ENCODE measurements at regions not wholly inside any gene's neighbourhood (a gene's known extent, or its start where the extent isn't known, plus 50 kb on each side); places are given as distances from the start of the nearest gene placed in this dataset.
"Not testable (repeated sequence)": the region's sequence is repeated elsewhere in the genome, so short reads cannot be mapped to it uniquely, and the experiment has no call there.

- Histone ChIP-seq H3K4me1 (ENCODE audit: control insufficient read depth, insufficient read depth, low read length) (no peaks in the 10 kb centered on the region), H3K27me3 (ENCODE audit: control insufficient read depth, insufficient read depth, low read length) (no peaks in the 10 kb centered on the region), H3K27ac (ENCODE audit: low read length) (no peak overlapping the region), H3K4me3 (ENCODE audit: low read length) (no peak overlapping the region), H3K9me3 (ENCODE audit: control insufficient read depth, low read depth, low read length) (peaks cover 2% of the 10 kb centered on the region), H3K36me3 (ENCODE audit: control insufficient read depth, insufficient read depth, low read length) (no peaks in the 10 kb centered on the region)
- WGBS (ENCODE audit: insufficient coverage, low lambda C conversion rate): no CpG with 5 or more reads among the region's 5 CpGs
- DNase-seq: no peak
Observed at GRCh38 chr3:95775486-95776094, 1038.8 kb upstream of the EPHA6 start.

- Histone ChIP-seq H3K4me3 (ENCODE audit: low read length) (no peak overlapping the region), H3K4me1 (ENCODE audit: control insufficient read depth, insufficient read depth, low read length) (no peaks in the 10 kb centered on the region), H3K27me3 (ENCODE audit: control insufficient read depth, insufficient read depth, low read length) (no peaks in the 10 kb centered on the region), H3K9me3 (ENCODE audit: control insufficient read depth, low read depth, low read length) (no peaks in the 10 kb centered on the region), H3K27ac (ENCODE audit: low read length) (no peak overlapping the region), H3K36me3 (ENCODE audit: control insufficient read depth, insufficient read depth, low read length) (no peaks in the 10 kb centered on the region)
- no peak for DNase-seq
Observed at GRCh38 chr3:95781598-95781997, 1032.8 kb upstream of the EPHA6 start.

GRCh38 chr3:95789111-95789510 is 1025.3 kb upstream of the EPHA6 start:
- DNase-seq: no peak
- no peaks in the 10 kb centered on the region for H3K9me3 ChIP-seq (ENCODE audit: control insufficient read depth, low read depth, low read length)
- WGBS (ENCODE audit: insufficient coverage, low lambda C conversion rate): 80% methylated on average over 1 of the region's 1 CpG

GRCh38 chr3:95797081-95797480 is 1017.3 kb upstream of the EPHA6 start:
- no CpG with 5 or more reads among the region's 3 CpGs for WGBS (ENCODE audit: insufficient coverage, low lambda C conversion rate)
- Histone ChIP-seq H3K4me3 (ENCODE audit: low read length) (no peak overlapping the region), H3K9me3 (ENCODE audit: control insufficient read depth, low read depth, low read length) (no peaks in the 10 kb centered on the region), H3K27me3 (ENCODE audit: control insufficient read depth, insufficient read depth, low read length) (no peaks in the 10 kb centered on the region), H3K4me1 (ENCODE audit: control insufficient read depth, insufficient read depth, low read length) (no peaks in the 10 kb centered on the region), H3K36me3 (ENCODE audit: control insufficient read depth, insufficient read depth, low read length) (no peaks in the 10 kb centered on the region), H3K27ac (ENCODE audit: low read length) (no peak overlapping the region)
- DNase-seq: no peak

More at GRCh38 chr3:95789111-95789510, 1025.3 kb upstream of the EPHA6 start:
- no peak overlapping the region for H3K4me3 ChIP-seq (ENCODE audit: low read length)
- no peaks in the 10 kb centered on the region for H3K36me3 ChIP-seq (ENCODE audit: control insufficient read depth, insufficient read depth, low read length)
- H3K4me1 ChIP-seq (ENCODE audit: control insufficient read depth, insufficient read depth, low read length): no peaks in the 10 kb centered on the region
- no peaks in the 10 kb centered on the region for H3K27me3 ChIP-seq (ENCODE audit: control insufficient read depth, insufficient read depth, low read length)
- H3K27ac ChIP-seq (ENCODE audit: low read length): no peak overlapping the region

- Histone ChIP-seq H3K9me3 (ENCODE audit: control insufficient read depth, low read depth, low read length) (no peaks in the 10 kb centered on the region), H3K4me1 (ENCODE audit: control insufficient read depth, insufficient read depth, low read length) (no peaks in the 10 kb centered on the region), H3K27ac (ENCODE audit: low read length) (no peak overlapping the region), H3K36me3 (ENCODE audit: control insufficient read depth, insufficient read depth, low read length) (no peaks in the 10 kb centered on the region), H3K27me3 (ENCODE audit: control insufficient read depth, insufficient read depth, low read length) (no peaks in the 10 kb centered on the region), H3K4me3 (ENCODE audit: low read length) (no peak overlapping the region)
- DNase-seq: no peak
- no CpG with 5 or more reads among the region's 1 CpG for WGBS (ENCODE audit: insufficient coverage, low lambda C conversion rate)
Observed at GRCh38 chr3:95798628-95799027, 1015.8 kb upstream of the EPHA6 start.

- no peak overlapping the region for H3K27ac ChIP-seq (ENCODE audit: low read length)
- H3K9me3 ChIP-seq (ENCODE audit: control insufficient read depth, low read depth, low read length): no peaks in the 10 kb centered on the region
- no peaks in the 10 kb centered on the region for H3K27me3 ChIP-seq (ENCODE audit: control insufficient read depth, insufficient read depth, low read length)
- no peaks in the 10 kb centered on the region for H3K4me1 ChIP-seq (ENCODE audit: control insufficient read depth, insufficient read depth, low read length)
- no peak overlapping the region for H3K4me3 ChIP-seq (ENCODE audit: low read length)
- WGBS (ENCODE audit: insufficient coverage, low lambda C conversion rate): 100% methylated on average over 1 of the region's 1 CpG
- DNase-seq: peak in 1 of 2 donors; percentile 2
- H3K36me3 ChIP-seq (ENCODE audit: control insufficient read depth, insufficient read depth, low read length): no peaks in the 10 kb centered on the region
Observed at GRCh38 chr3:95810462-95810861, 1003.9 kb upstream of the EPHA6 start.

GRCh38 chr3:95813244-95813643 is 1001.1 kb upstream of the EPHA6 start:
- H3K4me1 ChIP-seq (ENCODE audit: control insufficient read depth, insufficient read depth, low read length): no peaks in the 10 kb centered on the region
- no peaks in the 10 kb centered on the region for H3K9me3 ChIP-seq (ENCODE audit: control insufficient read depth, low read depth, low read length)
- WGBS (ENCODE audit: insufficient coverage, low lambda C conversion rate): no CpG with 5 or more reads among the region's 2 CpGs
- no peak for DNase-seq
- no peaks in the 10 kb centered on the region for H3K27me3 ChIP-seq (ENCODE audit: control insufficient read depth, insufficient read depth, low read length)
- H3K4me3 ChIP-seq (ENCODE audit: low read length): no peak overlapping the region
- no peak overlapping the region for H3K27ac ChIP-seq (ENCODE audit: low read length)
- no peaks in the 10 kb centered on the region for H3K36me3 ChIP-seq (ENCODE audit: control insufficient read depth, insufficient read depth, low read length)

GRCh38 chr3:95815828-95816227 is 998.6 kb upstream of the EPHA6 start:
- Histone ChIP-seq H3K9me3 (ENCODE audit: control insufficient read depth, low read depth, low read length) (no peaks in the 10 kb centered on the region), H3K4me1 (ENCODE audit: control insufficient read depth, insufficient read depth, low read length) (no peaks in the 10 kb centered on the region), H3K27ac (ENCODE audit: low read length) (no peak overlapping the region), H3K36me3 (ENCODE audit: control insufficient read depth, insufficient read depth, low read length) (no peaks in the 10 kb centered on the region), H3K4me3 (ENCODE audit: low read length) (no peak overlapping the region), H3K27me3 (ENCODE audit: control insufficient read depth, insufficient read depth, low read length) (no peaks in the 10 kb centered on the region)
- no peak for DNase-seq
- no CpG with 5 or more reads among the region's 1 CpG for whole genome bisulfite sequencing (ENCODE audit: insufficient coverage, low lambda C conversion rate)

- WGBS (ENCODE audit: insufficient coverage, low lambda C conversion rate): 80% methylated on average over 1 of the region's 2 CpGs
- H3K9me3 ChIP-seq (ENCODE audit: control insufficient read depth, low read depth, low read length): no peaks in the 10 kb centered on the region
- H3K4me3 ChIP-seq (ENCODE audit: low read length): no peak overlapping the region
- H3K27me3 ChIP-seq (ENCODE audit: control insufficient read depth, insufficient read depth, low read length): no peaks in the 10 kb centered on the region
- DNase-seq: no peak
- H3K36me3 ChIP-seq (ENCODE audit: control insufficient read depth, insufficient read depth, low read length): no peaks in the 10 kb centered on the region
- H3K4me1 ChIP-seq (ENCODE audit: control insufficient read depth, insufficient read depth, low read length): no peaks in the 10 kb centered on the region
- no peak overlapping the region for H3K27ac ChIP-seq (ENCODE audit: low read length)
Observed at GRCh38 chr3:95826419-95826818, 988.0 kb upstream of the EPHA6 start.

GRCh38 chr3:95832146-95832545 is 982.2 kb upstream of the EPHA6 start:
- no peaks in the 10 kb centered on the region for H3K36me3 ChIP-seq (ENCODE audit: control insufficient read depth, insufficient read depth, low read length)
- DNase-seq: no peak
- no peaks in the 10 kb centered on the region for H3K4me1 ChIP-seq (ENCODE audit: control insufficient read depth, insufficient read depth, low read length)
- H3K27ac ChIP-seq (ENCODE audit: low read length): no peak overlapping the region
- H3K27me3 ChIP-seq (ENCODE audit: control insufficient read depth, insufficient read depth, low read length): no peaks in the 10 kb centered on the region
- no peak overlapping the region for H3K4me3 ChIP-seq (ENCODE audit: low read length)
- H3K9me3 ChIP-seq (ENCODE audit: control insufficient read depth, low read depth, low read length): no peaks in the 10 kb centered on the region

GRCh38 chr3:95860628-95861027 is 953.8 kb upstream of the EPHA6 start:
- DNase-seq; H3K4me3 ChIP-seq (ENCODE audit: low read length): not testable (repeated sequence)
- no CpG with 5 or more reads among the region's 9 CpGs for WGBS (ENCODE audit: insufficient coverage, low lambda C conversion rate)

More at GRCh38 chr3:95860628-95861027, 953.8 kb upstream of the EPHA6 start:
- not testable (repeated sequence) for H3K27ac ChIP-seq (ENCODE audit: low read length); H3K36me3 ChIP-seq (ENCODE audit: control insufficient read depth, insufficient read depth, low read length); H3K27me3 ChIP-seq (ENCODE audit: control insufficient read depth, insufficient read depth, low read length); H3K4me1 ChIP-seq (ENCODE audit: control insufficient read depth, insufficient read depth, low read length); H3K9me3 ChIP-seq (ENCODE audit: control insufficient read depth, low read depth, low read length)
